ENCODE measurements at regions not wholly inside any gene's neighbourhood (a gene's known extent, or its start where the extent isn't known, plus 50 kb on each side); places are given as distances from the start of the nearest gene placed in this dataset.

GRCh38 chr2:53403792-53404413 is 363.7 kb upstream of the CHAC2 start:
- no peak for DNase-seq (ENCODE audit: low spot score in 2 of 2)
- H3K4me3 ChIP-seq (ENCODE audit: low read depth, poor library complexity, severe bottlenecking): no peak overlapping the region
- WGBS, 2 donors: 84 to 86% methylated on average over 4 of the region's 4 CpGs
- no peak for TF ChIP-seq POLR2A (IDR thresholded peaks at IDR 0.05)
- TF ChIP-seq, protein P1, sequence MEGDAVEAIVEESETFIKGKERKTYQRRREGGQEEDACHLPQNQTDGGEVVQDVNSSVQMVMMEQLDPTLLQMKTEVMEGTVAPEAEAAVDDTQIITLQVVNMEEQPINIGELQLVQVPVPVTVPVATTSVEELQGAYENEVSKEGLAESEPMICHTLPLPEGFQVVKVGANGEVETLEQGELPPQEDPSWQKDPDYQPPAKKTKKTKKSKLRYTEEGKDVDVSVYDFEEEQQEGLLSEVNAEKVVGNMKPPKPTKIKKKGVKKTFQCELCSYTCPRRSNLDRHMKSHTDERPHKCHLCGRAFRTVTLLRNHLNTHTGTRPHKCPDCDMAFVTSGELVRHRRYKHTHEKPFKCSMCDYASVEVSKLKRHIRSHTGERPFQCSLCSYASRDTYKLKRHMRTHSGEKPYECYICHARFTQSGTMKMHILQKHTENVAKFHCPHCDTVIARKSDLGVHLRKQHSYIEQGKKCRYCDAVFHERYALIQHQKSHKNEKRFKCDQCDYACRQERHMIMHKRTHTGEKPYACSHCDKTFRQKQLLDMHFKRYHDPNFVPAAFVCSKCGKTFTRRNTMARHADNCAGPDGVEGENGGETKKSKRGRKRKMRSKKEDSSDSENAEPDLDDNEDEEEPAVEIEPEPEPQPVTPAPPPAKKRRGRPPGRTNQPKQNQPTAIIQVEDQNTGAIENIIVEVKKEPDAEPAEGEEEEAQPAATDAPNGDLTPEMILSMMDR (IDR thresholded peaks at IDR 0.05): no peak
- intact Hi-C loops (cut with DNase I; ENCODE audit: low total_unique reads): no loop called here

DNA sequence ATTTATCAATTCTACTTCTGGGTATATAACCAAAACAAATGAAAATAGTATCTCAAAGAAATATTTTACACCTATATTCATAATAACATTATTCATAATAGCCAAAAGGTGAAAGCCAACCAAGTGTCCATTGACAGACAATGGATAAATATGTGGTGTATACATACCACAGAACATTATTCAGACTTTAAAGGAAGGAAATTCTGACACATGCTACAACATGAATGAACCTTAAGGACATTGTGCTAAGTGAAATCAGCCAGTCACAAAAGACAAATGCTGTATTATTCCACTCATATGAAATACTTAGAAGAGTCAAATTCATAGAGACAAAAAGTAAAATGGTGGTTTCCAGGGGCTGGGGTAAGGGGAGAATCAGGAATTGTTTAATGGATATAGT is 370.5 kb upstream of the CHAC2 start:
- H3K4me3 ChIP-seq (ENCODE audit: low read depth, poor library complexity, severe bottlenecking): no peak overlapping the region
- intact Hi-C loops (cut with DNase I; ENCODE audit: low total_unique reads): no loop called here
- DNase-seq (ENCODE audit: low spot score in 2 of 2): no peak
- TF ChIP-seq POLR2A (IDR thresholded peaks at IDR 0.05): no peak
- TF ChIP-seq, protein P1 (IDR thresholded peaks at IDR 0.05): no peak

- TF ChIP-seq, protein P1 (IDR thresholded peaks at IDR 0.05): no peak
- TF ChIP-seq POLR2A (IDR thresholded peaks at IDR 0.05): no peak
- intact Hi-C loops (cut with DNase I; ENCODE audit: low total_unique reads): no loop called here
- no peak overlapping the region for H3K4me3 ChIP-seq (ENCODE audit: low read depth, poor library complexity, severe bottlenecking)
- DNase-seq (ENCODE audit: low spot score in 2 of 2): no peak
Measured at GRCh38 chr2:53381271-53381670, 386.3 kb upstream of the CHAC2 start.

GRCh38 chr2:53379547-53379946 is 388.1 kb upstream of the CHAC2 start:
- no peak overlapping the region for H3K4me3 ChIP-seq (ENCODE audit: low read depth, poor library complexity, severe bottlenecking)
- no peak for DNase-seq (ENCODE audit: low spot score in 2 of 2)
- intact Hi-C loops (cut with DNase I; ENCODE audit: low total_unique reads): no loop called here
- TF ChIP-seq, protein P1 (IDR thresholded peaks at IDR 0.05): no peak
- no peak for TF ChIP-seq POLR2A (IDR thresholded peaks at IDR 0.05)

DNA sequence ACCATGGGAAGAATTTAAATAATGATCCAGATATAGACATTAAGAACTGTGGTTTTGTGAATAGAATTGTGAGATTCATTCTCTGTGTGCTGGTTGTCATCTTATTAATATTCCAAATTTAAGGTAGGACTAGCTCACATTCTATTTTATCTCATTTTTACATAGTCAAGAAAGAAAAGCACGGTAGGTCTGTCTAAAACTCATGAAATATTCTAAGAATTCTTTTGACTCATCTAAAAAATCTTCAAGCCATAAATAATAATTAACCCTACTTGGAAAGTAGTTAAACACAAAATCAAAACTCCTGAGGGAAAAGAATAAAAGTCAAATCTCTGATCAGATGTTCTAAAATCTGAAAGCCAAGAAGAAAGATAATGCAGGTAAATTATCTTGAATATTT is 388.8 kb upstream of the CHAC2 start:
- no peak overlapping the region for H3K4me3 ChIP-seq (ENCODE audit: low read depth, poor library complexity, severe bottlenecking)
- DNase-seq (ENCODE audit: low spot score in 2 of 2): no peak
- intact Hi-C loops (cut with DNase I; ENCODE audit: low total_unique reads): no loop called here
- 40 to 41% methylated on average over 1 of the region's 1 CpG for WGBS, 2 donors
- no peak for TF ChIP-seq POLR2A (IDR thresholded peaks at IDR 0.05)
- TF ChIP-seq, protein P1 (IDR thresholded peaks at IDR 0.05): no peak

GRCh38 chr2:53373126-53373525 is 394.5 kb upstream of the CHAC2 start:
- TF ChIP-seq, protein P1 (IDR thresholded peaks at IDR 0.05): no peak
- no peak for TF ChIP-seq POLR2A (IDR thresholded peaks at IDR 0.05)
- 55 to 71% methylated on average over 1 of the region's 1 CpG for WGBS, 2 donors
- DNase-seq (ENCODE audit: low spot score in 2 of 2): no peak
- no peak overlapping the region for H3K4me3 ChIP-seq (ENCODE audit: low read depth, poor library complexity, severe bottlenecking)
- intact Hi-C loops (cut with DNase I; ENCODE audit: low total_unique reads): no loop called here

Data from lower leg skin (tissue), 4 donors.